ENCODE measurements at regions not wholly inside any gene's neighbourhood (a gene's known extent, or its start where the extent isn't known, plus 50 kb on each side); places are given as distances from the start of the nearest gene placed in this dataset.

- Mint-ChIP-seq H3K27ac (no peak overlapping the region), H3K27me3 (peaks cover 3% of the 10 kb centered on the region), H3K4me1 (no peaks in the 10 kb centered on the region), H3K36me3 (ENCODE audit: low read depth) (no peaks in the 10 kb centered on the region), H3K9me3 (no peaks in the 10 kb centered on the region), H3K4me3 (no peak overlapping the region)
- DNase-seq (no peak), ATAC-seq (no peak)
Measured at GRCh38 chr3:55178336-55178735, 250.5 kb upstream of the LRTM1 start.

- ATAC-seq: no peak
- H3K4me3 Mint-ChIP-seq: no peak overlapping the region
- no peak overlapping the region for H3K27ac Mint-ChIP-seq
- no peaks in the 10 kb centered on the region for H3K36me3 Mint-ChIP-seq (ENCODE audit: low read depth)
- no peaks in the 10 kb centered on the region for H3K9me3 Mint-ChIP-seq
- peaks cover 3% of the 10 kb centered on the region for H3K27me3 Mint-ChIP-seq
- H3K4me1 Mint-ChIP-seq: no peaks in the 10 kb centered on the region
- no peak for DNase-seq
Measured at GRCh38 chr3:55177749-55178148, 249.9 kb upstream of the LRTM1 start.

- no peaks in the 10 kb centered on the region for H3K4me1 Mint-ChIP-seq
- peaks cover 7% of the 10 kb centered on the region for H3K9me3 Mint-ChIP-seq
- DNase-seq (no peak), ATAC-seq (no peak)
- no peak overlapping the region for H3K27ac Mint-ChIP-seq
- no peaks in the 10 kb centered on the region for H3K36me3 Mint-ChIP-seq (ENCODE audit: low read depth)
- no peak overlapping the region for H3K4me3 Mint-ChIP-seq
- H3K27me3 Mint-ChIP-seq: peaks cover 3% of the 10 kb centered on the region
Measured at GRCh38 chr3:55175423-55175822, 247.6 kb upstream of the LRTM1 start.

GRCh38 chr3:55174747-55175146, 246.9 kb upstream of the LRTM1 start:
- no peak for ATAC-seq
- H3K27ac Mint-ChIP-seq: no peak overlapping the region
- H3K9me3 Mint-ChIP-seq: peaks cover 7% of the 10 kb centered on the region
- H3K4me1 Mint-ChIP-seq: no peaks in the 10 kb centered on the region
- DNase-seq: no peak
- peaks cover 3% of the 10 kb centered on the region for H3K27me3 Mint-ChIP-seq
- H3K4me3 Mint-ChIP-seq: no peak overlapping the region
- H3K36me3 Mint-ChIP-seq (ENCODE audit: low read depth): no peaks in the 10 kb centered on the region

- no peaks in the 10 kb centered on the region for H3K36me3 Mint-ChIP-seq (ENCODE audit: low read depth)
- H3K9me3 Mint-ChIP-seq: peaks cover 7% of the 10 kb centered on the region
- H3K27me3 Mint-ChIP-seq: no peaks in the 10 kb centered on the region
- no peak overlapping the region for H3K27ac Mint-ChIP-seq
- DNase-seq: no peak
- ATAC-seq: no peak
- H3K4me3 Mint-ChIP-seq: no peak overlapping the region
- H3K4me1 Mint-ChIP-seq: no peaks in the 10 kb centered on the region
Measured at GRCh38 chr3:55173504-55173903, 245.6 kb upstream of the LRTM1 start.

- ATAC-seq (no peak), DNase-seq (no peak)
- Mint-ChIP-seq H3K4me3 (no peak overlapping the region), H3K36me3 (ENCODE audit: low read depth) (no peaks in the 10 kb centered on the region), H3K27me3 (no peaks in the 10 kb centered on the region), H3K4me1 (no peaks in the 10 kb centered on the region), H3K9me3 (peaks cover 7% of the 10 kb centered on the region), H3K27ac (no peak overlapping the region)
Measured at GRCh38 chr3:55172913-55173312, 245.1 kb upstream of the LRTM1 start.

GRCh38 chr3:55170444-55170843, 242.6 kb upstream of the LRTM1 start:
- DNase-seq (no peak), ATAC-seq (no peak)
- Mint-ChIP-seq H3K4me3 (no peak overlapping the region), H3K9me3 (peaks cover 7% of the 10 kb centered on the region), H3K4me1 (no peaks in the 10 kb centered on the region), H3K27me3 (no peaks in the 10 kb centered on the region), H3K36me3 (ENCODE audit: low read depth) (no peaks in the 10 kb centered on the region), H3K27ac (no peak overlapping the region)

GRCh38 chr3:55169608-55170072, 241.8 kb upstream of the LRTM1 start:
- ATAC-seq (no peak), DNase-seq (no peak)
- no peaks in the 10 kb centered on the region for H3K27me3 Mint-ChIP-seq
- no peaks in the 10 kb centered on the region for H3K36me3 Mint-ChIP-seq (ENCODE audit: low read depth)
- H3K27ac Mint-ChIP-seq: no peak overlapping the region
- peaks cover 7% of the 10 kb centered on the region for H3K9me3 Mint-ChIP-seq
- H3K4me3 Mint-ChIP-seq: no peak overlapping the region
- H3K4me1 Mint-ChIP-seq: no peaks in the 10 kb centered on the region

- H3K4me3 Mint-ChIP-seq: no peak overlapping the region
- no peak overlapping the region for H3K27ac Mint-ChIP-seq
- H3K4me1 Mint-ChIP-seq: no peaks in the 10 kb centered on the region
- peaks cover 7% of the 10 kb centered on the region for H3K9me3 Mint-ChIP-seq
- no peaks in the 10 kb centered on the region for H3K27me3 Mint-ChIP-seq
- ATAC-seq (no peak), DNase-seq (no peak)
- no peaks in the 10 kb centered on the region for H3K36me3 Mint-ChIP-seq (ENCODE audit: low read depth)
Measured at GRCh38 chr3:55169161-55169560, 241.3 kb upstream of the LRTM1 start.

GRCh38 chr3:55167586-55168317, 239.9 kb upstream of the LRTM1 start:
- Mint-ChIP-seq H3K9me3 (peaks cover 7% of the 10 kb centered on the region), H3K27ac (no peak overlapping the region), H3K36me3 (ENCODE audit: low read depth) (no peaks in the 10 kb centered on the region), H3K27me3 (no peaks in the 10 kb centered on the region), H3K4me1 (no peaks in the 10 kb centered on the region), H3K4me3 (no peak overlapping the region)
- DNase-seq (no peak), ATAC-seq (no peak)

GRCh38 chr3:55166576-55167555, 239.0 kb upstream of the LRTM1 start:
- H3K27ac Mint-ChIP-seq: no peak overlapping the region
- no peak for ATAC-seq
- no peaks in the 10 kb centered on the region for H3K27me3 Mint-ChIP-seq
- no peak overlapping the region for H3K4me3 Mint-ChIP-seq
- H3K36me3 Mint-ChIP-seq (ENCODE audit: low read depth): no peaks in the 10 kb centered on the region
- DNase-seq: no peak
- no peaks in the 10 kb centered on the region for H3K4me1 Mint-ChIP-seq
- peaks cover 7% of the 10 kb centered on the region for H3K9me3 Mint-ChIP-seq

- no peaks in the 10 kb centered on the region for H3K36me3 Mint-ChIP-seq (ENCODE audit: low read depth)
- H3K4me1 Mint-ChIP-seq: no peaks in the 10 kb centered on the region
- H3K27ac Mint-ChIP-seq: no peak overlapping the region
- H3K4me3 Mint-ChIP-seq: no peak overlapping the region
- H3K9me3 Mint-ChIP-seq: no peaks in the 10 kb centered on the region
- ATAC-seq (no peak), DNase-seq (no peak)
- no peaks in the 10 kb centered on the region for H3K27me3 Mint-ChIP-seq
Measured at GRCh38 chr3:55165704-55166405, 238.0 kb upstream of the LRTM1 start.

GRCh38 chr3:55165278-55165677, 237.4 kb upstream of the LRTM1 start:
- no peak for ATAC-seq
- H3K9me3 Mint-ChIP-seq: no peaks in the 10 kb centered on the region
- no peak overlapping the region for H3K27ac Mint-ChIP-seq
- DNase-seq: no peak
- H3K27me3 Mint-ChIP-seq: no peaks in the 10 kb centered on the region
- H3K4me1 Mint-ChIP-seq: no peaks in the 10 kb centered on the region
- no peak overlapping the region for H3K4me3 Mint-ChIP-seq
- no peaks in the 10 kb centered on the region for H3K36me3 Mint-ChIP-seq (ENCODE audit: low read depth)

GRCh38 chr3:55164876-55165275, 237.0 kb upstream of the LRTM1 start:
- DNase-seq (no peak), ATAC-seq (no peak)
- H3K4me3 Mint-ChIP-seq: no peak overlapping the region
- no peak overlapping the region for H3K27ac Mint-ChIP-seq
- H3K4me1 Mint-ChIP-seq: no peaks in the 10 kb centered on the region
- no peaks in the 10 kb centered on the region for H3K36me3 Mint-ChIP-seq (ENCODE audit: low read depth)
- no peaks in the 10 kb centered on the region for H3K27me3 Mint-ChIP-seq
- H3K9me3 Mint-ChIP-seq: no peaks in the 10 kb centered on the region

Data from activated naive CD8-positive, alpha-beta T cell treated with anti-CD3 and anti-CD28 coated beads, Interleukin-2, amount 50 U/mL, for 24 hours (primary cell).